A673 (cell line): ENCODE measurements at regions not wholly inside any gene's neighbourhood (a gene's known extent, or its start where the extent isn't known, plus 50 kb on each side); places are given as distances from the start of the nearest gene placed in this dataset.

Experiments used
- BruUV-seq: library from RNA; stranded (reverse); fragments of 400-500 nt; replicated peaks from 2 replicates; lab custom pipeline; 2021; lab: Mats Ljungman, UMichigan
- CTCF ChIA-PET: fragments of 300-600 bp; sonication (Branson Sonifier 250); formaldehyde crosslinking; loops from one replicate; lab custom pipeline; 2022; ENCODE audit warnings: antibody characterized with exemption; lab: Charles Lee
- POLR2A ChIA-PET: fragments of 300-600 bp; sonication (Branson Sonifier 250); formaldehyde crosslinking; loops from one replicate; lab custom pipeline; 2022; ENCODE audit warnings: antibody characterized with exemption; ENCODE audit not compliant: low non-redundant PET; lab: Charles Lee
- DNase-seq: peaks from one replicate; pipeline ENCODE4 v3.0.0-alpha.2; 2015; ENCODE audit warnings: low spot score
- H3K27ac ChIP-seq: fragments of 200-600 bp; sonication (generic); 2 replicates; pipeline ENCODE4 v1.5.1; 2016; ENCODE audit warnings: mixed run types, low read depth, mild to moderate bottlenecking, mixed read lengths, antibody characterized with exemption, low read length; ENCODE audit not compliant: poor library complexity, severe bottlenecking
- H3K27me3 ChIP-seq: fragments of 200-600 bp; sonication (generic); replicated peaks from 2 replicates; pipeline ENCODE4 v1.6.1; 2017; ENCODE audit warnings: mixed run types, low read depth, mild to moderate bottlenecking, mixed read lengths, antibody characterized with exemption, low read length; ENCODE audit not compliant: insufficient read depth, poor library complexity
- H3K36me3 ChIP-seq: fragments of 200-600 bp; sonication (generic); 2 replicates; pipeline ENCODE4 v1.6.1; 2016; ENCODE audit warnings: mixed run types, mild to moderate bottlenecking, mixed read lengths, antibody characterized with exemption, low read length; ENCODE audit not compliant: insufficient read depth, poor library complexity, severe bottlenecking
- H3K4me1 ChIP-seq: fragments of 200-600 bp; sonication (generic); 2 replicates; pipeline ENCODE4 v1.6.1; 2017; ENCODE audit warnings: mixed run types, mild to moderate bottlenecking, mixed read lengths, antibody characterized with exemption, low read length; ENCODE audit not compliant: insufficient read depth, poor library complexity, severe bottlenecking
- H3K4me3 ChIP-seq: fragments of 200-600 bp; sonication (generic); 2 replicates; pipeline ENCODE4 v1.5.1; 2016; ENCODE audit warnings: low read depth, mixed run types, mild to moderate bottlenecking, mixed read lengths, low read length; ENCODE audit not compliant: poor library complexity, severe bottlenecking
- H3K9me3 ChIP-seq: fragments of 200-600 bp; sonication (generic); 2 replicates; pipeline ENCODE4 v1.6.1; 2016; ENCODE audit warnings: mixed run types, low read depth, mild to moderate bottlenecking, mixed read lengths, antibody characterized with exemption, low read length; ENCODE audit not compliant: poor library complexity, severe bottlenecking
- CTCF ChIP-seq: fragments of 300-800, 200-600 bp; sonication (generic); conservative IDR thresholded peaks from 2 replicates; pipeline ENCODE4 v1.5.1; 2017; ENCODE audit warnings: low read depth, mild to moderate bottlenecking, antibody characterized with exemption, low read length, moderate library complexity, mixed read lengths
- EZH2 ChIP-seq: fragments of 200-600 bp; sonication (generic); IDR thresholded peaks from 2 replicates; pipeline ENCODE4 v1.6.1; 2017; ENCODE audit warnings: borderline replicate concordance, low read depth, mild to moderate bottlenecking, mixed read lengths, antibody characterized with exemption, low read length; ENCODE audit not compliant: poor library complexity, severe bottlenecking
- intact Hi-C: fragments of 100-400 bp; cut with micrococcal nuclease; formaldehyde crosslinking; loops from one replicate; pipeline ENCODE4 v1.10.0; 2022; ENCODE audit not compliant: unreplicated experiment

DNA sequence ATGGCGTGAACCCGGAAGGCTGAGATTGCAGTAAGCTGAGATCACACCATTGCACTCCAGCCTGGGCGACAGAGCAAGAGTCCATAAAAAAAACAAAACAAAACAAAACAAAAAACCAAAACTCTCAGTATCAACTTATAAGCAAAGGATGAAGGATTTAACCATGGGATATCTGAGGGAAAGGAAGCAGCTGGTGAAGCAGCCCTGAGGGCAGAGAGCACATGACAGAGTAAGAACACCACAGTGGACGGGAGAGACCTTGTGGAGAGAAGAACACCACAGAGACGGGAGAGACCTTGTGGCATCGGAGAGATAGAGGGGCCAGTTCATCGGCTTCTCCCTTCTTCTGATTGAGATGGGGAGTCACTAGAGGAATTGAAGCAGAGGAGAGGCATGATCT lies 697.2 kb downstream of the HDGFL1 start:
- intact Hi-C loops: no loop called here
- CTCF ChIA-PET: no interaction called here
- H3K4me1 ChIP-seq: no peaks in the 10 kb centered on the region
- no peak overlapping the region for H3K4me3 ChIP-seq
- TF ChIP-seq EZH2: no peak
- no peak for TF ChIP-seq CTCF
- BruUV-seq: no TSS peak
- no peak for DNase-seq
- no peaks in the 10 kb centered on the region for H3K36me3 ChIP-seq
- no peaks in the 10 kb centered on the region for H3K9me3 ChIP-seq
- no peak overlapping the region for H3K27ac ChIP-seq
- H3K27me3 ChIP-seq: no peaks in the 10 kb centered on the region
- POLR2A ChIA-PET: no interaction called here

GRCh38 chr6:23267651-23268050 lies 698.3 kb downstream of the HDGFL1 start:
- ChIA-PET POLR2A (no interaction called here), CTCF (no interaction called here)
- no peak for DNase-seq
- H3K4me3 ChIP-seq: no peak overlapping the region
- BruUV-seq: no TSS peak
- intact Hi-C loops: no loop called here
- H3K4me1 ChIP-seq: no peaks in the 10 kb centered on the region
- no peaks in the 10 kb centered on the region for H3K9me3 ChIP-seq
- H3K36me3 ChIP-seq: no peaks in the 10 kb centered on the region
- no peak overlapping the region for H3K27ac ChIP-seq
- H3K27me3 ChIP-seq: no peaks in the 10 kb centered on the region
- TF ChIP-seq EZH2 (no peak), CTCF (no peak)

DNA sequence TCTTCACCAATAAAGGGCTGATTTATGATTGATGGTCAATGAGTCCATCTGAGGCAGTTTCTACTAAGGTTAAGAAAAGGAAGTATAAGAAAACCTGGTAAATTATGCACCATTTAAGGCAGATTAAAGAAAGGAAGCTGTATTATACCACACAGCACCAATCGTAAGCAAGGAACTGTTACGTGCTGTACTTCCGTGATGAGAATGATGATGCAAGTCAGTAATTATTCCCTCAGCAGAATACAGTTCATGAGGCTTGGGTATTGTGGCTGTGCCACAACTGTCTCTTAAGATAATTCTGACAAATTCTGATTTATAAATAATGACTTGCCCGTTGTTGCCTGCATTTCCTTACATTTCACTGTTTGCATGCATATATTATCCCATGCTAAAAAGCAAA lies 699.0 kb downstream of the HDGFL1 start:
- DNase-seq: peak; percentile 10
- intact Hi-C loops: no loop called here

More for the DNA sequence above, 699.0 kb downstream of the HDGFL1 start:
- TF ChIP-seq CTCF (no peak), EZH2 (no peak)
- no peaks in the 10 kb centered on the region for H3K9me3 ChIP-seq
- H3K27ac ChIP-seq: no peak overlapping the region
- no peak overlapping the region for H3K4me3 ChIP-seq
- no peaks in the 10 kb centered on the region for H3K36me3 ChIP-seq
- CTCF ChIA-PET: no interaction called here
- BruUV-seq: no TSS peak
- no peaks in the 10 kb centered on the region for H3K4me1 ChIP-seq
- H3K27me3 ChIP-seq: no peaks in the 10 kb centered on the region
- POLR2A ChIA-PET: interaction anchor here (0.6 kb wide), 1 partner anchor 1322 kb away, joined by 3 read pairs; no protein-coding TSS in a partner anchor
